NB4 (cell line): ENCODE measurements at regions not wholly inside any gene's neighbourhood (a gene's known extent, or its start where the extent isn't known, plus 50 kb on each side); places are given as distances from the start of the nearest gene placed in this dataset.

Source experiments
- DNase-seq: peaks from one replicate; pipeline ENCODE4 v3.0.0; 2010; ENCODE audit warnings: low read depth
- H3K4me3 ChIP-seq: one replicate; pipeline ENCODE4 v1.5.1; 2011; ENCODE audit warnings: mild to moderate bottlenecking, low read depth, low read length, moderate library complexity
- MYC ChIP-seq: IDR thresholded peaks from 2 replicates; pipeline ENCODE4 v1.6.1; 2011; ENCODE audit warnings: low read depth, low read length
- POLR2A ChIP-seq: IDR thresholded peaks from 2 replicates; pipeline ENCODE4 v1.6.1; 2011; ENCODE audit warnings: mild to moderate bottlenecking; ENCODE audit not compliant: insufficient read length; ENCODE audit errors: extremely low read depth
- TF ChIP-seq, protein P1 (sequence below): IDR thresholded peaks from one replicate; pipeline ENCODE4 v1.5.1; 2012; ENCODE audit warnings: low read depth, low read length
- TF ChIP-seq, protein P2 (sequence below): IDR thresholded peaks from 2 replicates; pipeline ENCODE4 v1.6.1; 2011; ENCODE audit warnings: low read depth, low read length

DNA sequence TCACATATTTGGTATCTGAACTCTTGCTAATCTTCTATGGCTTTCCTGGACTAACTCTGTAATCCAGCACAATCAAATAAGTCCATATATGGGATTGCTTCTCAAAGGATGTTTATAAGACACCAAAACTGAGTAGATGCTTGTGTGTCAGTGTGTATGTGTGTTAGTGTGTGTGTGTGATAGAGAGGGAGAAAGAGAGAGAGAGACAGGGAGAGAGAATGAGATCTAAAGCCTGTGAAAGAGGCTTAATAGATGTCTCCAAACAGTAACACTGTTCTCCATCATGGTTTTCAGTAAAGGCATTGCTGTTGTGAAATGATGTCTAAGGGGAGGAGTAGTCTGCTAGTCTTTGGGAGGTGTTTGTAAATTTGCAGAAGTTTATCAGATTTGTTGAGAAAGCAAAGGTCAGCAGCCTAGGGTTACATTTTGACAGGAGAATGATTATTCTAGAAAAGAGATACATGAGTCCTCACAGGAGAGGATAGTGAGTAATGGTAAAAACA, 73.9 kb upstream of the MLIP start:
- H3K4me3 ChIP-seq = no peak overlapping the region
- TF ChIP-seq POLR2A (no peak), MYC (no peak)
- TF ChIP-seq, protein P1, sequence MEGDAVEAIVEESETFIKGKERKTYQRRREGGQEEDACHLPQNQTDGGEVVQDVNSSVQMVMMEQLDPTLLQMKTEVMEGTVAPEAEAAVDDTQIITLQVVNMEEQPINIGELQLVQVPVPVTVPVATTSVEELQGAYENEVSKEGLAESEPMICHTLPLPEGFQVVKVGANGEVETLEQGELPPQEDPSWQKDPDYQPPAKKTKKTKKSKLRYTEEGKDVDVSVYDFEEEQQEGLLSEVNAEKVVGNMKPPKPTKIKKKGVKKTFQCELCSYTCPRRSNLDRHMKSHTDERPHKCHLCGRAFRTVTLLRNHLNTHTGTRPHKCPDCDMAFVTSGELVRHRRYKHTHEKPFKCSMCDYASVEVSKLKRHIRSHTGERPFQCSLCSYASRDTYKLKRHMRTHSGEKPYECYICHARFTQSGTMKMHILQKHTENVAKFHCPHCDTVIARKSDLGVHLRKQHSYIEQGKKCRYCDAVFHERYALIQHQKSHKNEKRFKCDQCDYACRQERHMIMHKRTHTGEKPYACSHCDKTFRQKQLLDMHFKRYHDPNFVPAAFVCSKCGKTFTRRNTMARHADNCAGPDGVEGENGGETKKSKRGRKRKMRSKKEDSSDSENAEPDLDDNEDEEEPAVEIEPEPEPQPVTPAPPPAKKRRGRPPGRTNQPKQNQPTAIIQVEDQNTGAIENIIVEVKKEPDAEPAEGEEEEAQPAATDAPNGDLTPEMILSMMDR = no peak
- TF ChIP-seq, protein P2, sequence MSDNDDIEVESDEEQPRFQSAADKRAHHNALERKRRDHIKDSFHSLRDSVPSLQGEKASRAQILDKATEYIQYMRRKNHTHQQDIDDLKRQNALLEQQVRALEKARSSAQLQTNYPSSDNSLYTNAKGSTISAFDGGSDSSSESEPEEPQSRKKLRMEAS = no peak
- DNase-seq = no peak

DNA sequence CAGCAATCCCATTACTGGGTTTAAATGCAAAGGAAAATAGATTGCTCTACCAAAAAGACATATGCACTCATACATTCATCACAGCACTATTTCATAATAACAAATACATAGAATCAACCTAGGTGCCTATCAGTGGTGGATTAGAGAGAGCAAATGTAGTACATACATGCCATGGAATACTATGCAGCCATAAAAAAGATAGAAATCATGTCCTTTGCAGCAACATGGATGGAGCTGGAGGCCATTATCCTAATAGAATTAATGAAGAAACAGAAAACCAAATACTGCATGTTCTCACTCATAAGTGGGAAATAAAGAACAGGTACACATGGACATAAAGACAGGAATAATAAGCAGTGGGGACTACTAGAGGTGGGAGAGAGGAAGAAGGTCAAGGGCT, 70.7 kb upstream of the MLIP start:
- no peak for DNase-seq
- TF ChIP-seq, protein P2 = no peak
- TF ChIP-seq, protein P1 = no peak
- TF ChIP-seq POLR2A (no peak), MYC (no peak)
- H3K4me3 ChIP-seq = no peak overlapping the region

DNA sequence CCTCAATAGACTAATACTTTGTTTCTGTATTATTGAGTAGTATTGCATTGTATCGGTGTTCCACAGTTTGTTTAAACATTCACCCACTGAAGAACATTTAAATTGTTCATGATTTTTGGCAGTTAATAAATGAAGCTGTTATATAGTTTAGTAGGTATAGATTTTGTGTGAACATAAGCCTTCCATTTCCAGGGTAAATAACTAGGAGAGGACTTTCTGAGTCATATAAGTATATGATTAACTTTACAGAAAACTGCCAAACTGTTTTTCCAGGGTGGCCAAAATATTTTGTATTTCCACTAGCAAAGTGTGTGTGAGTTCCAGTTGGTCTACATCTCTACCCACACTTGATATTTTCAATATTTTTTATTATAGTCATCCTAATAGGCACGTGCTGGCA, 70.0 kb upstream of the MLIP start:
- TF ChIP-seq, protein P1 = no peak
- TF ChIP-seq MYC (no peak), POLR2A (no peak)
- TF ChIP-seq, protein P2 = no peak
- no peak for DNase-seq

DNA sequence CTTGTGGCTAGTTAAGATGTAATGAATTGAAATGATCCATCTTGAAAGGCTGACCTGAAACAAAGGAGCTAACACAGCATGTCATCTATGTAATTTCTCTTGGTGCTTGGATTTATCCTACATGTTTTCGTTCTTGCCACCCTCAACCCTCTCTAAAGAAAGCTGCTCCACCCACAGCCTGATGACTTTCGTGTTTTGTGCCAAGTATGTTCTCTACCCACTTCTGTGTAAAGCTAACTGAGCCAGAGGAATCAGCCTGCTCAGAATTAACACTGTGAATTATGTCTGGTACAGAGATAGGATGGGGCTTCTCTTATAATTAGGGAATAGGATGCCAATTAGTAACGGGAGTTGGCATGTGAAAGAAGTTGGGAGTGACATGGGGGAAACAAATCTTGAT, 67.9 kb upstream of the MLIP start:
- no peak for DNase-seq
- H3K4me3 ChIP-seq = no peak overlapping the region
- TF ChIP-seq POLR2A = no peak
- TF ChIP-seq, protein P2 = no peak
- TF ChIP-seq MYC = no peak
- TF ChIP-seq, protein P1 = no peak

More for the DNA sequence above, 70.0 kb upstream of the MLIP start:
- H3K4me3 ChIP-seq = no peak overlapping the region

DNA sequence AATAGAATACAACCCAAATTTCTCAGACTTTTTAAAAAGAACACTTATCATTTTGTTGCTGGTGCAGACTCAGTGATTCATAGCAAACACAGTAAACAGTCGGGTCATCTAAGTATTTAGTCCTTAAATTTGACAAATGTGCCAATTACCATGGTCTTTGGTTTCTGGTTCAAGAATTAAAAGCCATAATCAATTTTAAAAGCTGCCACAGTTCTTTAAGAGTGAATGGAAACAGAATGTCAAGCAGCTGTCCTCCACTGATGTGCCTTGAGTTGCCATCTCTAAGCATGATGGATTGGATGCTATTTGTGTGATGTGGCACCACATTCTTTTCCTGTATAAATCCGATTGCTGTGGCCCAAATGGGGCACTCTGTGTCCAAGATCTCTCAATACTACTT, 67.2 kb upstream of the MLIP start:
- no peak for TF ChIP-seq MYC
- TF ChIP-seq, protein P1 = no peak
- TF ChIP-seq POLR2A = no peak
- TF ChIP-seq, protein P2 = no peak
- no peak for DNase-seq
- no peak overlapping the region for H3K4me3 ChIP-seq
